KOPT-K1 (cell line): ENCODE measurements at regions not wholly inside any gene's neighbourhood (a gene's known extent, or its start where the extent isn't known, plus 50 kb on each side); places are given as distances from the start of the nearest gene placed in this dataset.
"Not testable (repeated sequence)": the region's sequence is repeated elsewhere in the genome, so short reads cannot be mapped to it uniquely, and the experiment has no call there.

Source experiments
- H3K27ac ChIP-seq: fragments of 200-600 bp; sonication (generic); 2 replicates; pipeline ENCODE4 v1.5.1; 2016; ENCODE audit warnings: antibody characterized with exemption, mild to moderate bottlenecking, low read depth, low read length; ENCODE audit not compliant: poor library complexity, severe bottlenecking
- H3K36me3 ChIP-seq: fragments of 200-600 bp; sonication (generic); 2 replicates; pipeline ENCODE4 v1.5.1; 2017; ENCODE audit warnings: antibody characterized with exemption, mild to moderate bottlenecking, low read length, moderate library complexity; ENCODE audit not compliant: insufficient read depth
- H3K9me3 ChIP-seq: fragments of 200-600 bp; sonication (generic); 2 replicates; pipeline ENCODE4 v1.5.1; 2017; ENCODE audit warnings: antibody characterized with exemption, low read length, mild to moderate bottlenecking; ENCODE audit not compliant: insufficient read depth, poor library complexity, severe bottlenecking

- no peaks in the 10 kb centered on the region for H3K9me3 ChIP-seq
- no peak overlapping the region for H3K27ac ChIP-seq
- H3K36me3 ChIP-seq: no peaks in the 10 kb centered on the region
Measured at GRCh38 chr4:134490863-134491262, 289.3 kb upstream of the PABPC4L start.

DNA sequence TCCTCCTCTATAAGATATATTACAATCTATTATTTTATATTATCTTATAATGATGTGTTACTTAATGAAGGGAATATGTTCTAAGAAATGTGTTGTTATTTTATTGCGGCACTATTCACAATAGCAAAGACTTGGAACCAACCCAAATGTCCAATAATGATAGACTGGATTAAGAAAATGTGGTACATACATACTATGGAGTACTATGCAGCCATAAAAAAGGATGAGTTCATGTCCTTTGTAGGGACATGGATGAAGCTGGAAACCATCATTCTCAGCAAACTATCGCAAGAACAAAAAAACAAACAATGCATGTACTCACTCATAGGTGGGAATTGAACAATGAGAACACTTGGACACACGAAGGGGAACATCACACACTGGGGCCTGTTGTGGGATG, 281.9 kb upstream of the PABPC4L start:
- H3K36me3 ChIP-seq, H3K27ac ChIP-seq, H3K9me3 ChIP-seq: not testable (repeated sequence)

GRCh38 chr4:134471569-134471968, 270.0 kb upstream of the PABPC4L start:
- Histone ChIP-seq H3K9me3 (no peaks in the 10 kb centered on the region), H3K27ac (no peak overlapping the region), H3K36me3 (no peaks in the 10 kb centered on the region)

DNA sequence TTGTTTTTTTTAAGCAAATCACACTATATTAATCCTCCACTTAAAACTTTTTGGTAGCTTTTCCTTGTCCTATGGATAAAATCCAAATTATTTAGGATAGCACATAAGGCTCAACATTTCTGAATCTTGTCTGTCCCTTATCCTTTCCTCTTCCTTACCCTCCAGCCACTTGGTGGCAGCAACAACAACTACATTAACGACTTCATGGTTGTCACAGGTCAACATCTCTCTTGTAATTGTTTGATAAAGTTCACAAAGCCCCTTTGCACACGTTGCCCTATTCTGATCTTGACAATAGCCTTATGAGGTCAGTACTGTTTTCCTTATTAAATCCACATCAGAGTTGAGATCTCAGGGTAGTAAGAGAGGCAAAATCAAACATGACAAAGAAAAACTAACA, 269.0 kb upstream of the PABPC4L start:
- no peaks in the 10 kb centered on the region for H3K9me3 ChIP-seq
- H3K27ac ChIP-seq: no peak overlapping the region
- no peaks in the 10 kb centered on the region for H3K36me3 ChIP-seq

DNA sequence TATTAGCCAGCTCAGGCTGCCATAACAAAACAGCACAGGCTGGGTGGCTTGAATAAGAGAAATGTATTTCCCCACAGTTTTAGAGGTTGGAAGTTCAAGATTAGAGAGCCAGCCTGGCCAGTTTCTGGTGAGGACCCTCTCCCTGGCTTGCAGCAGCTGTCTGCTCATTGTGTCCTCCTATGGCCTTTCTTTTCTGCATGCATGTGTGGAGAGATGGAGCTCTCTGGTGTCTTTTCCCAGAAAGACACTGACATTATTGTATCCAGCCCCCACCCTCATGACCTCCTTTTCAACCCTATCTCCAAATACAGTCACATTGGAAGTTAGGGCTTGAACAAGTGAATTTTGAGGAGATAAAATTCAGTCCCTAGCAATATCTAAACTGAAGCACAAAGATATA, 263.8 kb upstream of the PABPC4L start:
- Histone ChIP-seq H3K27ac (no peak overlapping the region), H3K9me3 (peaks cover 3% of the 10 kb centered on the region), H3K36me3 (no peaks in the 10 kb centered on the region)

- H3K27ac ChIP-seq: no peak overlapping the region
- H3K9me3 ChIP-seq: peaks cover 3% of the 10 kb centered on the region
- no peaks in the 10 kb centered on the region for H3K36me3 ChIP-seq
Measured at GRCh38 chr4:134463771-134464170, 262.2 kb upstream of the PABPC4L start.

GRCh38 chr4:134426821-134427220, 225.2 kb upstream of the PABPC4L start:
- H3K27ac ChIP-seq: no peak overlapping the region
- H3K9me3 ChIP-seq: no peaks in the 10 kb centered on the region
- H3K36me3 ChIP-seq: no peaks in the 10 kb centered on the region

- Histone ChIP-seq H3K9me3 (no peaks in the 10 kb centered on the region), H3K36me3 (no peaks in the 10 kb centered on the region), H3K27ac (no peak overlapping the region)
Measured at GRCh38 chr4:134425756-134426155, 224.2 kb upstream of the PABPC4L start.

DNA sequence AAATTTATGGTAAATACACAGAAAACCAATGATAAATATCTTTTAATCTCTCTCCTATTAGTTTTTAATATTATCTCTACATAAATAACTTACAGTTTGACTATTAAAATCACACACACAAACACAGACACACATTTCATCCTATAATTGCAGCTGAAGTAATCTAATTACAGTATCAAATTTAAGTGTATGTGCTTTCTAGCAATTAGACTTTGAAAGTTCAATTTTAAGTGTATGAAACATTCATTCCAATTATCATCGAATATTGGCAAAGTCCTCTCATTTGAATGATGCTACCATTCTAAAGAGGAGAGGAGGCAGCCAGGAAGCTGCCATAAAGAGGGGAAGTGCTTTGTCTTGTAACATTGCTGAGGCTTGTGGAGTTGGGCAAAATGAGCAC, 221.2 kb upstream of the PABPC4L start:
- no peak overlapping the region for H3K27ac ChIP-seq
- H3K9me3 ChIP-seq: no peaks in the 10 kb centered on the region
- H3K36me3 ChIP-seq: no peaks in the 10 kb centered on the region

DNA sequence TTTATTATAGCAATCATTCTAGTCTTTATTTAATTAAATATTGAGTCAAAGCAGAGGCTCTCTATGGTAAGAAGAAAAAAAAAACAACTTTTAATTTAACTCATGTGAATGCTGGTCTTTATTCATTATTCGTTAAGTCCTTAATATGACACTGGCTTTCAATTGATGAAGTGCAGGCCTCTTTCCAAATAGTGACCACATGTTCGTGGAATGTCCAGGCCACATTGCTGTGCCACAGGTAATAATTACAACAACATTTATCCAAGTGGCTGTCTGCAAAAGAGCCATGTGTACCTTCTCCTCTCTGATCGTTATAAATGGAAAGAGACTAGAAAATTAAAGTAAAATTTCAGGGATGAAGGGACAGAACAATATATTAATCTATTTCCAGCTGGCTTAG, 220.1 kb upstream of the PABPC4L start:
- Histone ChIP-seq H3K27ac (no peak overlapping the region), H3K9me3 (no peaks in the 10 kb centered on the region), H3K36me3 (no peaks in the 10 kb centered on the region)

DNA sequence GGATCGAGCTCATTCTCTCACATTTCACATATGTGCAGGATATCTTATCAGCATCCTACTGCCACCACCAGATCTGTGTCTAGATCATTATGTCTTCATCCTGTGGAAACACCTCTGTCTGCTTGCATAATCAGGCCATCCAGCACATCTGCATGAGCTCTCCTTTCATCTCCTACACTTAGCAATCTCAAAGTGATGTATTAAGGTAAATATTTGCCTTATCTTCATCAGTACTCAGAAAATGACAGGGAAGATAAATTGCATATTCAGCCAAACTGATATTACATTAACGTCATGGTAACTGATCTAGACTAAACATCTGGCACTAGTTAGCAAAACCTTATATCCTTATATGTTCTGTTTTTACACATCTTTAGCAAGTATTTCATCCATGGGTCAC, 207.3 kb upstream of the PABPC4L start:
- Histone ChIP-seq H3K27ac (no peak overlapping the region), H3K36me3 (no peaks in the 10 kb centered on the region), H3K9me3 (no peaks in the 10 kb centered on the region)

DNA sequence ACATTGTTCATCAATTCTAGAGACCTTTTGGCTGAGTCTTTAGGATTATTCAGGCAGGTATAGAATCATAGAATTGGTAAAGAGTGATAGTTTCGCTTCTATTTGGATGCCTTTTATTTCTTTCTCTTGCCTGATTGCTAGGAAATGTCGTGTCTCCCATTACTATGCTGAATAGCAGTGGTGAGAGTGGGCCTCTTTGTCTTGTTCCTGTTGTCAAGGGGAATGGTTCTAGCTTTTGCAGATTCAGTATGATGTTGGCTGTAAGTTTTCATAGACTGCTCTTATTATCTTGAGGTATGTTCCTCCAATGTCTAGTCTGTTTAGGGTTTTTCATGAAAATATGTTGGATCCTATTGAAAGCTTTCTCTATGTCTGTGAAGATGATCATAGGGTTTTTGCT, 200.2 kb upstream of the PABPC4L start:
- Histone ChIP-seq H3K36me3 (no peaks in the 10 kb centered on the region), H3K27ac (no peak overlapping the region), H3K9me3 (peaks cover 7% of the 10 kb centered on the region)

DNA sequence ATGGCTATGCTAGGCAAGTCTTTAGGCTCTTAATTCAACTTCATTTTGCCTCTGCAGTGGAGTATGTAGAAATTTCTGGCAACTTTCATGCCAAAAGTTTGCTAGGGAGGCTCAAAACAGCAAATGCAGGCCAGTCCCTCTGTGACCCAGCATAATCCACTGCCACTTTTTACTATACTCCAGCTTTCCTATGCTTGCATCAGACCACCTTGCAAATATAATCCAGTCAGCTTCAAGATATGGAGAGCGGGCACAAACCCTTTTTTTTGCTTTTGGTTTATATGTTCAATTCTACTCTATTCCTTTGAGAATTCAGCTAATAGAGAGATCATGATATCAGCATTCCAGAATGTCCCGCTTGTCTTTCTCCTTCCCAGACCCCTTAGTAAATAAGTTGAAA, 192.0 kb upstream of the PABPC4L start:
- peaks cover 9% of the 10 kb centered on the region for H3K9me3 ChIP-seq
- H3K36me3 ChIP-seq: no peaks in the 10 kb centered on the region
- no peak overlapping the region for H3K27ac ChIP-seq

DNA sequence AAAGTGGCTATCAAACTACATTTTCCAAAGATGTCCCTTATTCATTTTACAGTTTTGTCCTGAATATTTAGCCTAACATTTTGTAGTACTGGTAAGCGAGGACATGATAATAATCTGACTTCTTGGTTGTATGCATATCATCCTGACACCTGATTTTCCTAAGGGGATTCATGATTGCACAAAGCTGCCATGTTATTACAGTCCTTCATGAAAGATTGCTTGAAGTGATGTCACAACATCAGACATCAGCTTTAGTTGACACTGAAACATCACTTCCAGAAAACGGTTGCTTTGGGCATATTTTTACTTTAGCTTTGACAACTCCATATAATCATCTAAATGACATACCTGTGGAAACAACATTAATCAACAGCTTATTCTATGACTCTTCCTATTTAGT, 188.7 kb upstream of the PABPC4L start:
- H3K27ac ChIP-seq: no peak overlapping the region
- no peaks in the 10 kb centered on the region for H3K9me3 ChIP-seq
- H3K36me3 ChIP-seq: no peaks in the 10 kb centered on the region

- Histone ChIP-seq H3K9me3 (no peaks in the 10 kb centered on the region), H3K36me3 (no peaks in the 10 kb centered on the region), H3K27ac (no peak overlapping the region)
Measured at GRCh38 chr4:134388351-134388750, 186.8 kb upstream of the PABPC4L start.

GRCh38 chr4:134382478-134383227, 181.1 kb upstream of the PABPC4L start:
- Histone ChIP-seq H3K9me3 (no peaks in the 10 kb centered on the region), H3K36me3 (no peaks in the 10 kb centered on the region), H3K27ac (no peak overlapping the region)
